HFF-Myc (cell line): ENCODE measurements at regions not wholly inside any gene's neighbourhood (a gene's known extent, or its start where the extent isn't known, plus 50 kb on each side); places are given as distances from the start of the nearest gene placed in this dataset.
"Not testable (repeated sequence)": the region's sequence is repeated elsewhere in the genome, so short reads cannot be mapped to it uniquely, and the experiment has no call there.

Experiments
- DNase-seq: peaks from one replicate; pipeline ENCODE4 v3.0.0-alpha.2; 2011; ENCODE audit warnings: low read depth; ENCODE audit errors: extremely low read depth
- H3K4me3 ChIP-seq: replicated peaks from 2 replicates; pipeline ENCODE4 v1.5.1; 2011; ENCODE audit warnings: low read depth, mild to moderate bottlenecking, control low read depth, low read length
- TF ChIP-seq, protein P1 (sequence below): IDR thresholded peaks from 2 replicates; pipeline ENCODE4 v1.5.1; 2012; ENCODE audit warnings: mild to moderate bottlenecking, low read depth, low read length, control low read depth; ENCODE audit errors: missing control alignments

DNA sequence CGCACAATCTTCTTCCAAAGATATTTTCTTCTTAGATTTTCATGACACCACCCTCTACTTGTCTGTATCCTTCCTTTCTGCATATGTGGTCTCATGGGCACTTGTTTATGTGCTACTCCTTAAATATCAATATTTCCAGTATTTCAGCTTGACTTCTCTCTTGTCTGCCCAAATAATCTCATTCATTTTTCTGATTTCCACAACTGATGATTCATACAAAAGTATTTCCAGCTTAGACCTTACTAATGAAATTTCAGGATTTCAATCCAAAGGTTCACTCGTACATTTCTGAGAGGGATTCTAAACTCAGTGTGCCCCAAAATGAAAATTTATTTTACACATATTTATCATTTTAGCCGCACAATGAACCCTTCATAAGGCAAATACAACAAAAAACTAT lies 928.9 kb upstream of the C9orf72 start:
- H3K4me3 ChIP-seq, result no peak overlapping the region
- no peak for DNase-seq
- TF ChIP-seq, protein P1, sequence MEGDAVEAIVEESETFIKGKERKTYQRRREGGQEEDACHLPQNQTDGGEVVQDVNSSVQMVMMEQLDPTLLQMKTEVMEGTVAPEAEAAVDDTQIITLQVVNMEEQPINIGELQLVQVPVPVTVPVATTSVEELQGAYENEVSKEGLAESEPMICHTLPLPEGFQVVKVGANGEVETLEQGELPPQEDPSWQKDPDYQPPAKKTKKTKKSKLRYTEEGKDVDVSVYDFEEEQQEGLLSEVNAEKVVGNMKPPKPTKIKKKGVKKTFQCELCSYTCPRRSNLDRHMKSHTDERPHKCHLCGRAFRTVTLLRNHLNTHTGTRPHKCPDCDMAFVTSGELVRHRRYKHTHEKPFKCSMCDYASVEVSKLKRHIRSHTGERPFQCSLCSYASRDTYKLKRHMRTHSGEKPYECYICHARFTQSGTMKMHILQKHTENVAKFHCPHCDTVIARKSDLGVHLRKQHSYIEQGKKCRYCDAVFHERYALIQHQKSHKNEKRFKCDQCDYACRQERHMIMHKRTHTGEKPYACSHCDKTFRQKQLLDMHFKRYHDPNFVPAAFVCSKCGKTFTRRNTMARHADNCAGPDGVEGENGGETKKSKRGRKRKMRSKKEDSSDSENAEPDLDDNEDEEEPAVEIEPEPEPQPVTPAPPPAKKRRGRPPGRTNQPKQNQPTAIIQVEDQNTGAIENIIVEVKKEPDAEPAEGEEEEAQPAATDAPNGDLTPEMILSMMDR, result no peak

DNA sequence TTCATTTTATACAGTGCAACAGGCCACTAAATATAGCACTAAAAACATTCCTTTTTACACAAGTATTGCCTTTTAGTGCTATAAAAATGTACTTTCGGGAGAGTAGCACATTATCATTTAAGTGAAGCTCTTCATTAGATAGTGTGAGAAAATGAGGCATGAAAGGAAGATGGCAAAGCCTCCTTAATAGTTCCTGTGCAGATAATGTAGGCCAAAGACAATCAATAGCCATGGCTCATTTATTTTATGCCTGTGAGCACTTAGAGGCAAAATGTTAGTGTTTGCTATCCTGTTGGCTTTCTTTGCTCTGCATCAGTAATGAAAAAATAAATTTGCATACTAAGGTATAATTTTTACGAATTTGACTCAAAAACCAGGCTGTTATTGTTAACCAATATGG lies 929.5 kb upstream of the C9orf72 start:
- H3K4me3 ChIP-seq, result no peak overlapping the region
- no peak for DNase-seq
- TF ChIP-seq, protein P1, result no peak

DNA sequence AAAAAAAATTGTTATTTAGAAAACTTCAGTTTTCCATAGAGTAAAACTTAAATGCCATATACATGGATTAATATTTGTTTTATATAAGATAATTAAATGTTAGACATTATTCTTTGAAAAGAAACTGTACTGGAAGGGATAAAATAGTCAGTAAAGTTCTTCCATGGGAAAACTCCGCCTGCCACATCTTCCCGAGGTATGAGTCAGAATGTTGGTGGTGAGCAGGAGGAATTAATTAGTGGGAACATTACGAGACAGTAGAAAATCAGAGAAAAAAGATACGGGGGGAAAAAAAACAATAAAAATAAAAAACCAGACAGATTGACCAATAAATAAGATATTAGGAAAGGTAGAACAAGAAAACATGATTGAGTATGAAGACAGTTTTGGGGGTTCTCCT lies 930.3 kb upstream of the C9orf72 start:
- DNase-seq, result no peak

DNA sequence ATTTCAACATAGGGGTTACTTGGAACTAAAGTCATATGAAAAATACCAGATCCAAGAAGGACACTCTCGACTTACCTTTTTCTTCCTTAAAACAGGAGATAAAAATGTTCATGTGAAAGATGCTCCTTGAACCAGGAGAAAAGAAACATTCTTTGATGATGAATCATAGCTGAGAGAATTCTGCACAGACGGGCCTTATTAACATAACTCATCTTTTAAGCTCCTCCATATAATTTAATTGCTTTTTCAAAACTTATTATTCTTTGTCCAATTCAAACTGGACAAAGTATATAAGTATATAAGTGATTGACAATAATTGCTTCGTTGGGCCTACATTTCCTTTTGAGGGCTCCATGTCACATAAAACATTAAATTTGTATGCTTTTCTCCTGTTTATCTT lies 945.2 kb upstream of the C9orf72 start:
- no peak overlapping the region for H3K4me3 ChIP-seq
- DNase-seq, result no peak
- TF ChIP-seq, protein P1, result no peak

More for the DNA sequence above, 930.3 kb upstream of the C9orf72 start:
- TF ChIP-seq, protein P1, result no peak
- no peak overlapping the region for H3K4me3 ChIP-seq

DNA sequence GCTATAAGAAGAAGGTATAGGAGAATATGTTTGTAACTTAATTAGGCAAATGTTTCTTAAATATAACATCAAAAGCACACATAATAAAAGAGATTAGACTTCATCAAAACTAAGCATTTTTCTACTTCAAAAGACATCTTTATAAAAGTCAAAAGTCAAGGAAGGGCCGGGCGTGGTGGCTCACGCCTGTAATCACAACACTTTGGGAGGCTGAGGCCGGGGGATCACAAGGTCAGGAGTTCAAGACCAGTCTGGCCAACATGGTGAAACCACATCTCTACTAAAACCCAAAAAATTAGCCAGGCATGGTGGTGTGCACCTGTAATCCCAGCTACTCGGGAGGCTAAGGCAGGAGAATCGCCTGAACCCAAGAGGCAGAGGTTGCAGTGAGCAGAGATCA lies 951.0 kb upstream of the C9orf72 start:
- not testable (repeated sequence) for DNase-seq, H3K4me3 ChIP-seq

DNA sequence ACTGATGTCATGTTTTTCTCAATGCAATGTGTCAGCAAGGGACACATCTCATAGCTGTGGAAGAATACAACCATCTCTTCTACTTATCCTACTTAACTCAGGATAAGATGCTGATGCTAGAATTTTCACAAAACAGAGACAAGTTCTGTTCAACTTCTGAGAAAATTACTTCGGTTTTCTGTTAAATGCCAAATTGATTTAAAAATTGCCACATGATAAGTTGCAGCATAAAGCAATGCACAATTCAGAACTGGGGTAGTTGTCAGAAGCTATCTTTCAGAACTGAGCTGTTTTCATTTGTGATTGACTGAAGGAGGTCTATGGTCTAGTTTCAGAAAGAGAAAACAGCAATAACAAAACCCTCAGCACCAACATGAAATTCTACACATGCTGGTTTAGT lies 954.8 kb upstream of the C9orf72 start:
- no peak overlapping the region for H3K4me3 ChIP-seq
- TF ChIP-seq, protein P1, result no peak
- no peak for DNase-seq

DNA sequence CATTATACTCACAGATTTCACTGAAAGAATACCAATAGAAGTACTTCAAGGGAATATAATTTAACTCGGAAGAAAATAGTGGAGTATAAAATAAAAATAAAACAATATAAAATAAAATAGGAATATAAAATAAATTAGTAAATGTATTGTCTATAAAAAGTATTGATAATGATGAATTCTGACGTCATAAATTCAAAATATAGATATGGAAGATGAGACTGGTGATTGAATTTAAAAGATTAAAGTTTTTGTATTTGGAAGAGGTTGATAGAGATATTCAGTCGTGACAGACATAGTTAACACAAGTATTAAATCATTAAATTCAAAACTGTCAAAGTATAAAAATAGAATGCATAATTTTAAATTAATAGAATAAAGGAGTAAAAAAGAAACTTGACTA lies 964.9 kb upstream of the C9orf72 start:
- DNase-seq, result no peak
- TF ChIP-seq, protein P1, result no peak
- H3K4me3 ChIP-seq, result no peak overlapping the region
